IPS-18c (cell line): ENCODE measurements at regions not wholly inside any gene's neighbourhood (a gene's known extent, or its start where the extent isn't known, plus 50 kb on each side); places are given as distances from the start of the nearest gene placed in this dataset.
"Not testable (repeated sequence)": the region's sequence is repeated elsewhere in the genome, so short reads cannot be mapped to it uniquely, and the experiment has no call there.

Experiments
- H3K4me3 ChIP-seq: 2 replicates; pipeline ENCODE4 v1.7.0; 2013; ENCODE audit warnings: low read depth, mild to moderate bottlenecking, low read length, moderate library complexity; ENCODE audit not compliant: insufficient read depth
- H3K9me3 ChIP-seq: one replicate; pipeline ENCODE4 v1.6.1; 2013; ENCODE audit warnings: mild to moderate bottlenecking, low read length, moderate library complexity; ENCODE audit not compliant: control insufficient read depth, insufficient read depth

- no peaks in the 10 kb centered on the region for H3K9me3 ChIP-seq
Observed at GRCh38 chr2:185507719-185508118, 230.9 kb upstream of the FSIP2 start.

GRCh38 chr2:185510060-185510459, 228.5 kb upstream of the FSIP2 start:
- H3K4me3 ChIP-seq = no peak overlapping the region
- H3K9me3 ChIP-seq = no peaks in the 10 kb centered on the region

More at GRCh38 chr2:185507719-185508118, 230.9 kb upstream of the FSIP2 start:
- no peak overlapping the region for H3K4me3 ChIP-seq

- Histone ChIP-seq H3K9me3 (no peaks in the 10 kb centered on the region), H3K4me3 (no peak overlapping the region)
Observed at GRCh38 chr2:185511925-185512324, 226.7 kb upstream of the FSIP2 start.

- Histone ChIP-seq H3K4me3 (no peak overlapping the region), H3K9me3 (no peaks in the 10 kb centered on the region)
Observed at GRCh38 chr2:185522472-185522871, 216.1 kb upstream of the FSIP2 start.

GRCh38 chr2:185524242-185524641, 214.4 kb upstream of the FSIP2 start:
- not testable (repeated sequence) for H3K4me3 ChIP-seq, H3K9me3 ChIP-seq

GRCh38 chr2:185526161-185526560, 212.4 kb upstream of the FSIP2 start:
- Histone ChIP-seq H3K4me3 (no peak overlapping the region), H3K9me3 (no peaks in the 10 kb centered on the region)

GRCh38 chr2:185531721-185532120, 206.9 kb upstream of the FSIP2 start:
- Histone ChIP-seq H3K9me3 (no peaks in the 10 kb centered on the region), H3K4me3 (no peak overlapping the region)

GRCh38 chr2:185537689-185538088, 200.9 kb upstream of the FSIP2 start:
- H3K4me3 ChIP-seq = no peak overlapping the region
- no peaks in the 10 kb centered on the region for H3K9me3 ChIP-seq

- Histone ChIP-seq H3K9me3 (no peaks in the 10 kb centered on the region), H3K4me3 (no peak overlapping the region)
Observed at GRCh38 chr2:185567196-185567595, 171.4 kb upstream of the FSIP2 start.

- Histone ChIP-seq H3K4me3 (no peak overlapping the region), H3K9me3 (no peaks in the 10 kb centered on the region)
Observed at GRCh38 chr2:185567940-185568339, 170.7 kb upstream of the FSIP2 start.

- Histone ChIP-seq H3K9me3 (no peaks in the 10 kb centered on the region), H3K4me3 (no peak overlapping the region)
Observed at GRCh38 chr2:185578322-185578721, 160.3 kb upstream of the FSIP2 start.

GRCh38 chr2:185583058-185583816, 155.4 kb upstream of the FSIP2 start:
- Histone ChIP-seq H3K9me3 (no peaks in the 10 kb centered on the region), H3K4me3 (no peak overlapping the region)

- not testable (repeated sequence) for H3K9me3 ChIP-seq
Observed at GRCh38 chr2:185585165-185585564, 153.4 kb upstream of the FSIP2 start.

GRCh38 chr2:185591276-185591675, 147.3 kb upstream of the FSIP2 start:
- H3K4me3 ChIP-seq, H3K9me3 ChIP-seq: not testable (repeated sequence)

More at GRCh38 chr2:185585165-185585564, 153.4 kb upstream of the FSIP2 start:
- not testable (repeated sequence) for H3K4me3 ChIP-seq

GRCh38 chr2:185607945-185608344, 130.7 kb upstream of the FSIP2 start:
- H3K9me3 ChIP-seq = no peaks in the 10 kb centered on the region
- H3K4me3 ChIP-seq = no peak overlapping the region

- Histone ChIP-seq H3K4me3 (no peak overlapping the region), H3K9me3 (no peaks in the 10 kb centered on the region)
Observed at GRCh38 chr2:185608799-185609198, 129.8 kb upstream of the FSIP2 start.

- H3K4me3 ChIP-seq = no peak overlapping the region
Observed at GRCh38 chr2:185610301-185610700, 128.3 kb upstream of the FSIP2 start.

GRCh38 chr2:185618625-185619024, 120.0 kb upstream of the FSIP2 start:
- Histone ChIP-seq H3K9me3 (no peaks in the 10 kb centered on the region), H3K4me3 (no peak overlapping the region)

More at GRCh38 chr2:185610301-185610700, 128.3 kb upstream of the FSIP2 start:
- no peaks in the 10 kb centered on the region for H3K9me3 ChIP-seq

GRCh38 chr2:185625604-185626003, 113.0 kb upstream of the FSIP2 start:
- H3K9me3 ChIP-seq = no peaks in the 10 kb centered on the region
- H3K4me3 ChIP-seq = no peak overlapping the region
